Bronchial epithelial cell (primary cell): ENCODE measurements at regions not wholly inside any gene's neighbourhood (a gene's known extent, or its start where the extent isn't known, plus 50 kb on each side); places are given as distances from the start of the nearest gene placed in this dataset.

ENCODE experiments used
- DNase-seq: peaks from one replicate; pipeline ENCODE4 v3.0.0-alpha.2; 2010; ENCODE audit warnings: low read depth
- FAIRE-seq: peaks from 2 replicates; lab custom pipeline; 2011; peaks lifted over from hg19 to GRCh38; lab: Jason Lieb, UNC
- H3K27me3 ChIP-seq: 2 replicates; pipeline ENCODE4 v1.5.1; 2011; ENCODE audit warnings: low read length; ENCODE audit not compliant: control insufficient read depth, insufficient read depth
- H3K36me3 ChIP-seq: 2 replicates; pipeline ENCODE4 v1.5.1; 2011; ENCODE audit warnings: low read length; ENCODE audit not compliant: control insufficient read depth, insufficient read depth
- H3K4me3 ChIP-seq: 2 replicates; pipeline ENCODE4 v1.5.1; 2011; ENCODE audit warnings: mild to moderate bottlenecking, low read depth, low read length, control low read depth
- CTCF ChIP-seq: IDR thresholded peaks from 2 replicates; pipeline ENCODE4 v1.5.1; 2011; ENCODE audit warnings: mild to moderate bottlenecking, moderate library complexity, low read length, control low read depth, inconsistent platforms; ENCODE audit not compliant: insufficient read depth, severe bottlenecking

- FAIRE-seq = no peak
- Histone ChIP-seq H3K36me3 (no peaks in the 10 kb centered on the region), H3K4me3 (no peak overlapping the region), H3K27me3 (no peaks in the 10 kb centered on the region)
- DNase-seq = no peak
- TF ChIP-seq CTCF = no peak
Measured at GRCh38 chr20:24872291-24873024, 76.6 kb upstream of the CST7 start.

GRCh38 chr20:24873025-24873620 is 75.9 kb upstream of the CST7 start:
- no peak overlapping the region for H3K4me3 ChIP-seq
- TF ChIP-seq CTCF = no peak
- no peaks in the 10 kb centered on the region for H3K36me3 ChIP-seq
- FAIRE-seq (no peak), DNase-seq (no peak)
- no peaks in the 10 kb centered on the region for H3K27me3 ChIP-seq

- Histone ChIP-seq H3K27me3 (no peaks in the 10 kb centered on the region), H3K36me3 (no peaks in the 10 kb centered on the region), H3K4me3 (no peak overlapping the region)
- DNase-seq (no peak), FAIRE-seq (peak; percentile 73)
- TF ChIP-seq CTCF = no peak
Measured at GRCh38 chr20:24875078-24875477, 74.0 kb upstream of the CST7 start.

GRCh38 chr20:24877652-24878051 is 71.4 kb upstream of the CST7 start:
- no peak for DNase-seq
- H3K4me3 ChIP-seq = no peak overlapping the region
- H3K27me3 ChIP-seq = no peaks in the 10 kb centered on the region
- FAIRE-seq = no peak
- H3K36me3 ChIP-seq = no peaks in the 10 kb centered on the region
- no peak for TF ChIP-seq CTCF

GRCh38 chr20:24878657-24879056 is 70.4 kb upstream of the CST7 start:
- FAIRE-seq (no peak), DNase-seq (no peak)
- no peaks in the 10 kb centered on the region for H3K27me3 ChIP-seq
- TF ChIP-seq CTCF = no peak
- no peak overlapping the region for H3K4me3 ChIP-seq
- H3K36me3 ChIP-seq = no peaks in the 10 kb centered on the region

- Histone ChIP-seq H3K36me3 (no peaks in the 10 kb centered on the region), H3K27me3 (no peaks in the 10 kb centered on the region), H3K4me3 (no peak overlapping the region)
- no peak for TF ChIP-seq CTCF
- no peak for FAIRE-seq
- DNase-seq = no peak
Measured at GRCh38 chr20:24879875-24880274, 69.2 kb upstream of the CST7 start.
